Colonic mucosa (tissue), 4 donors: ENCODE measurements at regions not wholly inside any gene's neighbourhood (a gene's known extent, or its start where the extent isn't known, plus 50 kb on each side); places are given as distances from the start of the nearest gene placed in this dataset.

Experiments used
- DNase-seq: peaks from one replicate; pipeline ENCODE4 v3.0.0-alpha.2; 2020
- H3K27ac ChIP-seq: fragments of 200-600 bp; one replicate; pipeline ENCODE4 v1.8.0; 2021
- H3K27me3 ChIP-seq: fragments of 200-600 bp; one replicate; pipeline ENCODE4 v1.8.0; 2021
- H3K36me3 ChIP-seq: fragments of 200-600 bp; one replicate; pipeline ENCODE4 v1.8.0; 2021
- H3K4me1 ChIP-seq: fragments of 200-600 bp; one replicate; pipeline ENCODE4 v1.8.0; 2021; ENCODE audit warnings: mild to moderate bottlenecking
- H3K4me3 ChIP-seq: fragments of 200-600 bp; one replicate; pipeline ENCODE4 v1.8.0; 2021
- H3K9ac ChIP-seq, 2 donors: one replicate each; pipeline ENCODE4 v1.7.0; 2013; ENCODE audit warnings: control low read depth in 2 of 2, low read depth in 2 of 2, low read length in 2 of 2
- H3K9me3 ChIP-seq: fragments of 200-600 bp; one replicate; pipeline ENCODE4 v1.8.0; 2021
- intact Hi-C: fragments of 100-400 bp; cut with DNase I; formaldehyde crosslinking; loops from one replicate; pipeline ENCODE4 v1.14.1; 2022
- TF ChIP-seq, protein P1 (sequence below): fragments of 200-600 bp; IDR thresholded peaks from one replicate; pipeline ENCODE4 v1.8.0; 2022; ENCODE audit warnings: antibody characterized with exemption, mild to moderate bottlenecking
- donor health status: healthy.
- donor health status: DM: no; HTN: no; CAD: no.
- donor health status: DM: no; HTN: no; CAD: no.

DNA sequence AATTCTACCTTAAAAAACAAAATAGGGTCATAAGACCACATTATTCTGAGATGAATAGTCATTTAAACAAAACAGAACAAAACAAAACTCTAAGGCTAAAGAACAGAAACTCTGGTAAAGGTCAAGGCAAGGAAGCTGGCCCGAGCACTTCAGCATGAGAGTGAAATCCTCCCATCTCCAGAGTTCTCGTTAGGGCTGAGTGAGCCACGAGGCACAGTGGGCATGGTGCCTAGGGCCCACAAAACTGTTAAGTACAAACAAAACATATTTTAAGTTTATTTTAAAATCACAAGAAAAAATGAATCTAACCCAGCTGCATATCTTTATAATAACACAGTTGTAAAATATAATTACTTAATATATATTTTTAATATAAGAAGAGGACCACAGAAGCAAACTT is 417.8 kb upstream of the GBE1 start:
- H3K9me3 ChIP-seq = no peaks in the 10 kb centered on the region
- H3K4me1 ChIP-seq = no peaks in the 10 kb centered on the region
- no peaks in the 10 kb centered on the region for H3K27me3 ChIP-seq
- H3K4me3 ChIP-seq = no peak overlapping the region
- no peak overlapping the region for H3K9ac ChIP-seq
- H3K27ac ChIP-seq = no peak overlapping the region
- no peak for DNase-seq
- H3K36me3 ChIP-seq = no peaks in the 10 kb centered on the region
- intact Hi-C loops = no loop called here
- TF ChIP-seq, protein P1, sequence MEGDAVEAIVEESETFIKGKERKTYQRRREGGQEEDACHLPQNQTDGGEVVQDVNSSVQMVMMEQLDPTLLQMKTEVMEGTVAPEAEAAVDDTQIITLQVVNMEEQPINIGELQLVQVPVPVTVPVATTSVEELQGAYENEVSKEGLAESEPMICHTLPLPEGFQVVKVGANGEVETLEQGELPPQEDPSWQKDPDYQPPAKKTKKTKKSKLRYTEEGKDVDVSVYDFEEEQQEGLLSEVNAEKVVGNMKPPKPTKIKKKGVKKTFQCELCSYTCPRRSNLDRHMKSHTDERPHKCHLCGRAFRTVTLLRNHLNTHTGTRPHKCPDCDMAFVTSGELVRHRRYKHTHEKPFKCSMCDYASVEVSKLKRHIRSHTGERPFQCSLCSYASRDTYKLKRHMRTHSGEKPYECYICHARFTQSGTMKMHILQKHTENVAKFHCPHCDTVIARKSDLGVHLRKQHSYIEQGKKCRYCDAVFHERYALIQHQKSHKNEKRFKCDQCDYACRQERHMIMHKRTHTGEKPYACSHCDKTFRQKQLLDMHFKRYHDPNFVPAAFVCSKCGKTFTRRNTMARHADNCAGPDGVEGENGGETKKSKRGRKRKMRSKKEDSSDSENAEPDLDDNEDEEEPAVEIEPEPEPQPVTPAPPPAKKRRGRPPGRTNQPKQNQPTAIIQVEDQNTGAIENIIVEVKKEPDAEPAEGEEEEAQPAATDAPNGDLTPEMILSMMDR = no peak

DNA sequence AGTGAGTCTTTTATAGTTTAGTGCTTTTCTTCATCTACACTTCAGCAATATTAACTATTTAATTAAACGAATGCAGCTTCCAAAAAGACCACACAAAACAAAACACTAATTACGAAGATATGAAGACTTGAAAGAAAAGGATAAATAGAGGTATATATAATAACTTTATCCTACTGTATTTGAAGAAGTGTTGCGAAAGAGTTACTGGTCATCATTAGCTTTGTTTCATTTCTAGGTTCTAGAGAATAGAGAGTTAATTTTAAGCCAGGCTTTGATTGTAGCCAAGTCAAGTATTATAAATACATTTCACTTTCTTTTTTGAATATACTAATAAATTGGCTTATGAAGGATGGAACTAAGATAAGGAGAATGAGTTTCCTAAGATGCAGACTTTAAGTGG is 416.8 kb upstream of the GBE1 start:
- no peak overlapping the region for H3K27ac ChIP-seq
- no peaks in the 10 kb centered on the region for H3K4me1 ChIP-seq
- TF ChIP-seq, protein P1 = no peak
- H3K36me3 ChIP-seq = no peaks in the 10 kb centered on the region
- H3K4me3 ChIP-seq = no peak overlapping the region
- no peaks in the 10 kb centered on the region for H3K9me3 ChIP-seq
- intact Hi-C loops = no loop called here
- no peak for DNase-seq
- no peaks in the 10 kb centered on the region for H3K27me3 ChIP-seq
- no peak overlapping the region for H3K9ac ChIP-seq

DNA sequence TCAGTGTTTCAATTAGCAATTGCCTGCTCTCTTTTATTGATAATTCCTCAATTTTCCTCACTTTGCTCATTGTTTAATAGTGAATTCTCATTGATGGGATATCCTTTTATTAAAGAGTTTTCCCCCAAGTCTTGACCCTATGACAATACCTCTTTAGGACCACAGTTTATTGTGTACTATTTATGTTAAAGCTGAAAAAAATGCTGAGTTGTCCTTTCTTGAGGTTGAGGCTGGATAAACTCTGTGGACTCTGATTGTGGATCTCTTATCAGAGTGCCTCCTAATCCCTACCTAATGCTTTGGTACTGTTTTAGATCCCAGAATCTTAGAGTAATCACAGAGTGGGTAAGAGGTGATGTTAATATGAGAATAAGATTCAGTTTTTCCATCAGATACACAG is 416.3 kb upstream of the GBE1 start:
- H3K27me3 ChIP-seq = no peaks in the 10 kb centered on the region
- TF ChIP-seq, protein P1 = no peak
- no peak overlapping the region for H3K4me3 ChIP-seq
- no peak overlapping the region for H3K9ac ChIP-seq
- H3K9me3 ChIP-seq = no peaks in the 10 kb centered on the region
- intact Hi-C loops = no loop called here
- H3K36me3 ChIP-seq = no peaks in the 10 kb centered on the region
- H3K4me1 ChIP-seq = no peaks in the 10 kb centered on the region
- DNase-seq = no peak
- no peak overlapping the region for H3K27ac ChIP-seq

DNA sequence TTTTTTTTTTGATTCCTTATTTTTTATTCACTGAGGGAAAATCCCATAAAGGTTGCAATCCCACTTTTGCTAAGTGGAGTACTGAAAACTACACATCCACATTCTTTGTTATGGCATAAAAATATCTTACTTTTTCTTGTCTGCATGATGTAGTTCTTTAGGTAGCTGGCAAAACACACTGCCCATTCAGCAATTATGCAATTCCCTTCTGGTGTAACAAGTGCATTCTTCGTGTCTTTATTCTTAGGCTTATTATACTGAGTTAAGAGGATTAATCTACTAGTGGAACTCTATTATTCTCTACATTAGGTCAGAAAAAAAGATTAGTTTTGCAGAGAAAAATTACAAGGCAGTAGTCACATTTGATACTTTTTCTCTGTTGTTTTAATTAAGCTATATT is 403.8 kb upstream of the GBE1 start:
- no peak overlapping the region for H3K4me3 ChIP-seq
- intact Hi-C loops = no loop called here
- H3K36me3 ChIP-seq = no peaks in the 10 kb centered on the region
- TF ChIP-seq, protein P1 = no peak
- no peaks in the 10 kb centered on the region for H3K4me1 ChIP-seq
- no peak for DNase-seq
- H3K9me3 ChIP-seq = no peaks in the 10 kb centered on the region
- no peak overlapping the region for H3K9ac ChIP-seq
- no peak overlapping the region for H3K27ac ChIP-seq
- H3K27me3 ChIP-seq = no peaks in the 10 kb centered on the region

DNA sequence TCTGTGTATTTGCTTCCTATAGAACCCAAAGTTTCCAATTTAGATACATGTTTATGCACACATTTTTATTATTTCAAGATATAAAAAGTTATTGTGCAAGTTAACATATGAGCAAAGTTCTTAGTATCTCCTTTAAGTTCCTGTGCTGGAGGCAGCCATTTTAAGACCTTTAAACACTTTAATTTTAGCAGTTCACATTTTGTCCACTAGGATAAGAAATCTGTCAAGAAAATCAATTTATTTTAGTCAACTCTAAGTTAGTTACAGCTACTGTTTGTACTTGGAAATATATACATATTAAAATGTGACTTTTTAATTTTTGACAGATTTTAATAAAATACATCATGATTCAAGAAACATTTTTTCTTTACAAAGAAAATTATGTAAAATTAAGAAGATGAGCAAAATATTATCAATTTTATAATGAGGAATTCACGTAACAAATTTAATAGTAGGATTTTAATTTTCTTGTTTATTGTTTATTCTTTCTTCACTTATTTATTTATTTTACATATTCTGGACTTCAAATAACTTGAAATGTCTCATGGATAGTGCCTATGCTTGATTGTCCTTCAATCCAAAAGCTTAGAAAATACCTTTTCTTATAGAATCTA is 402.6 kb upstream of the GBE1 start:
- intact Hi-C loops = no loop called here
- Histone ChIP-seq H3K9ac (no peak overlapping the region), H3K4me1 (no peaks in the 10 kb centered on the region), H3K36me3 (no peaks in the 10 kb centered on the region), H3K27me3 (no peaks in the 10 kb centered on the region), H3K9me3 (no peaks in the 10 kb centered on the region), H3K4me3 (no peak overlapping the region), H3K27ac (no peak overlapping the region)
- no peak for DNase-seq
- TF ChIP-seq, protein P1 = no peak
